Adrenal gland (tissue), 5 donors: ENCODE measurements at regions not wholly inside any gene's neighbourhood (a gene's known extent, or its start where the extent isn't known, plus 50 kb on each side); places are given as distances from the start of the nearest gene placed in this dataset.
"Not testable (repeated sequence)": the region's sequence is repeated elsewhere in the genome, so short reads cannot be mapped to it uniquely, and the experiment has no call there.

ENCODE experiments used
- CTCF ChIP-seq, 6 experiments: fragments of 450-650 bp in 4 of 6; fragments of 200-600 bp in 2 of 6; sonication (generic) in 1 of 6; IDR thresholded peaks; 1 replicate in 5 of 6; 2 replicates in 1 of 6; pipeline versions ENCODE4 v1.5.1 to v1.8.0; 2016 to 2021; ENCODE audit warnings: antibody characterized with exemption in 6 of 6, mild to moderate bottlenecking in 2 of 6, moderate library complexity in 1 of 6
- POLR2A ChIP-seq, 2 donors: fragments of 450-650 bp; IDR thresholded peaks; one replicate each; pipeline ENCODE4 v1.6.1; 2017; ENCODE audit warnings: antibody characterized with exemption in 2 of 2, mild to moderate bottlenecking in 2 of 2, moderate library complexity in 1 of 2
- donor health status: DM: no; HTN: no; CAD: no.

GRCh38 chr6:165124681-165125080, 184.7 kb downstream of the C6orf118 start:
- TF ChIP-seq CTCF, POLR2A (IDR thresholded peaks at IDR 0.05): not testable (repeated sequence)
